Activated T-helper 17 cell treated with anti-CD3 and anti-CD28 coated beads, Interleukin-2, amount 50 U/mL, for 72 hours (primary cell): ENCODE measurements at regions not wholly inside any gene's neighbourhood (a gene's known extent, or its start where the extent isn't known, plus 50 kb on each side); places are given as distances from the start of the nearest gene placed in this dataset.
"Not testable (repeated sequence)": the region's sequence is repeated elsewhere in the genome, so short reads cannot be mapped to it uniquely, and the experiment has no call there.

Source experiments
- ATAC-seq: fragments of 150-1000 bp; cut with Tn5 transposase; replicated peaks from 2 replicates; pipeline ENCODE4 v1.10.0; 2021; ENCODE audit warnings: mild to moderate bottlenecking, moderate library complexity
- H3K27ac Mint-ChIP-seq: one replicate; pipeline ENCODE4 v1.8.0; 2022; ENCODE audit warnings: mixed read lengths
- H3K27me3 Mint-ChIP-seq: one replicate; pipeline ENCODE4 v1.8.0; 2022; ENCODE audit warnings: mixed read lengths
- H3K36me3 Mint-ChIP-seq: one replicate; pipeline ENCODE4 v1.8.0; 2022; ENCODE audit warnings: low read depth, mild to moderate bottlenecking, mixed read lengths
- H3K4me1 Mint-ChIP-seq: one replicate; pipeline ENCODE4 v1.8.0; 2022; ENCODE audit warnings: mixed read lengths
- H3K4me3 Mint-ChIP-seq: one replicate; pipeline ENCODE4 v1.8.0; 2022; ENCODE audit warnings: mild to moderate bottlenecking, mixed read lengths
- H3K9me3 Mint-ChIP-seq: one replicate; pipeline ENCODE4 v1.8.0; 2022; ENCODE audit warnings: mixed read lengths

DNA sequence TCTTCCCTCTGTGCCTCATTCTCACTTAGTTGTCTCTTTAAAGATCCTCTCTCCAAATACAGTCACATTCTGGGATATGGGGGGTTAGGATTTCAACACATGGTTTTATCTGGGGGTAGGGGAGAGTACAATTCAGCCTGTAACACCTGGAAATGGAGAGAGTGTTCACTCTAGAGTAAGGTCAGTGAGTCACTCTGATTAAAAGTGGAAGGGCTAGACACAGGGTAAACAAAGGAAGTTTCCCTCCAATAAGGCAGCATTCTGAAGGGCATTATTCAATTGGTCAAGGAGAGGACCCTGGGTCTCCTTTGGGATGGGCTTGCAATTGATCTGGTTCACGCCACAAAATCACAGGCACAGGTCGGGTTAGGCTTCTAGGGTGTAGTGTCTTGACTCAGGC is 232.8 kb upstream of the NPSR1 start:
- H3K36me3 Mint-ChIP-seq: no peaks in the 10 kb centered on the region

DNA sequence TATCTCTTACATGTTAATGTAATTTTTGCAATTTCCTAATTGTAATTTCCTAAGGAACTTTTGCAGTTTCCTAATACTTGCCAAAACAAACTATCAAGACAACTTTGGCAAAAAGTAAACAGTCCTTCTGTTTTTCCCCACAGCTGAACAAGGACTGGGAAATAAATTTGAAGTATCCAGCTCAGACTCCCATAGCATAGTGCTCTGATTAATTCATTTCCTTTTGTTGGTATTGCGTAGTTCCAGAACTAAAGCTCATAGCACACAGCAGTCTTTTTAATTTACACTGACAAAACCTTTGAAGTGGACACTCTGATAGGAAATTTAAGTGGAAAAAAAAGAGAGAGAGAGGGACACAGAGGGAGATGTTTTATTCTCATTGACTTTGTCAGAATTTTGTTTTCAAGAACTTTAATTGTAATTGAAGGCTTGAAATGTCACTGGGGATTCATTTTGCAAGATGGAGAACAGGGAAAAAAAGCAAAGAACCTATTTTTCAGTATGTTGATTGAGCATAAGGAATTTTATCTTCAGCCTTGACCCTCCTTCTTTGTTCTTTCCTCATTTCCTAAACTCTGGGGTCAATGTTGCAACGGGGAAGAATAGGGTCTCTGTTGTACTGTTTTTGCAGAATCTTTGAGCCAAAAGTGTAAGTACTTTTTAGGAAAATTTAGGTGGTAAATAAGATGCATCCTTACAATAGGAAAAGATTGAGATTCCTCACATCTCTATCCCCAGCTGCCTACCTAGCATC is 232.2 kb upstream of the NPSR1 start:
- Mint-ChIP-seq H3K9me3 (peaks cover 5% of the 10 kb centered on the region), H3K36me3 (no peaks in the 10 kb centered on the region), H3K27ac (no peak overlapping the region), H3K27me3 (peaks cover 3% of the 10 kb centered on the region), H3K4me3 (no peak overlapping the region), H3K4me1 (no peaks in the 10 kb centered on the region)
- no peak for ATAC-seq

More for the DNA sequence above, 232.8 kb upstream of the NPSR1 start:
- Mint-ChIP-seq H3K27ac (no peak overlapping the region), H3K4me3 (no peak overlapping the region), H3K27me3 (peaks cover 3% of the 10 kb centered on the region), H3K4me1 (no peaks in the 10 kb centered on the region), H3K9me3 (peaks cover under 1% of the 10 kb centered on the region)
- no peak for ATAC-seq

DNA sequence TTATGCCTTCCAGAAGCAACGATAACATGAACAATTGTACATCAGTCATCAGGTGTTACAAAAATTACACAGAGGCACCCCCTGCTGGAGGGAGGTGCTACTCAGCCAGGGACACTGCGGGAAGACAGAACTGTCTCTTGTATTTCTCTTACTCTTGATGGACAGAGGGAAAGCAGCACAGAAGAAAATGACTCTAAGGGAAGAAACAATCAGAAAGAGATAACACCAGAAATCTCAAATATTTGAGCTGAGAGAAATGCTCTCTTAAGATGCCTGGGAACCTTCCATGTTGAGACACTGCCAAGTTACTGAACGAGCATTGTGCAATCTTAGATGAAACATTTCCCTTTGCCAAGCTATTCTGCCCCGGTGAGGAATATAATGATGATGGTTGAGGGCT is 227.6 kb upstream of the NPSR1 start:
- H3K27ac Mint-ChIP-seq: no peak overlapping the region
- no peaks in the 10 kb centered on the region for H3K4me1 Mint-ChIP-seq
- peaks cover 18% of the 10 kb centered on the region for H3K9me3 Mint-ChIP-seq
- H3K36me3 Mint-ChIP-seq: no peaks in the 10 kb centered on the region
- no peak overlapping the region for H3K4me3 Mint-ChIP-seq
- H3K27me3 Mint-ChIP-seq: no peaks in the 10 kb centered on the region
- ATAC-seq: no peak

- Mint-ChIP-seq H3K4me1 (no peaks in the 10 kb centered on the region), H3K4me3 (no peak overlapping the region), H3K36me3 (no peaks in the 10 kb centered on the region), H3K27ac (no peak overlapping the region), H3K27me3 (no peaks in the 10 kb centered on the region), H3K9me3 (peaks cover 7% of the 10 kb centered on the region)
- no peak for ATAC-seq
Measured at GRCh38 chr7:34438436-34438835, 219.6 kb upstream of the NPSR1 start.

GRCh38 chr7:34445653-34446052 is 212.4 kb upstream of the NPSR1 start:
- Mint-ChIP-seq H3K36me3 (no peaks in the 10 kb centered on the region), H3K4me3 (no peak overlapping the region), H3K27ac (no peak overlapping the region), H3K27me3 (no peaks in the 10 kb centered on the region), H3K9me3 (peaks cover 18% of the 10 kb centered on the region), H3K4me1 (no peaks in the 10 kb centered on the region)
- ATAC-seq: no peak

- not testable (repeated sequence) for H3K27me3 Mint-ChIP-seq, H3K4me3 Mint-ChIP-seq, H3K27ac Mint-ChIP-seq, H3K36me3 Mint-ChIP-seq, H3K4me1 Mint-ChIP-seq, ATAC-seq
- peaks cover 15% of the 10 kb centered on the region for H3K9me3 Mint-ChIP-seq
Measured at GRCh38 chr7:34448531-34448930, 209.5 kb upstream of the NPSR1 start.

DNA sequence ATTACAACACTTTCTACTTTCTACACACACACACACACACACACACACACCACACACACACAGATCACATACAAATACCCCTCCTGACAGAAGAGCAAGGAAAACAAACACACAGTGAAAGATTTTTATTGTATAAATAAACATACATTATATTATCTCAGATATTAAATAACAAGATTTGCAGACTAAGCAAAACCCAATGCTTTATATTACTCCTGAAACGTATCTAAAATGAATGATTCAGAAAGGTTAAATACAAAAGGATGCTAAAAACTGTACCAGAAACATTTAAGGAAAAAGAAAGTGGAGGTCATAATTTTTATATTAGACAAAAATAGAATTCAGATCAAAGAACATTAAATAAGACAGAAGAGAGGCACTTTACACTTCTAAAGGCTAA is 208.3 kb upstream of the NPSR1 start:
- no peaks in the 10 kb centered on the region for H3K27me3 Mint-ChIP-seq
- no peaks in the 10 kb centered on the region for H3K36me3 Mint-ChIP-seq
- peaks cover 12% of the 10 kb centered on the region for H3K9me3 Mint-ChIP-seq
- ATAC-seq: no peak
- H3K27ac Mint-ChIP-seq: no peak overlapping the region
- H3K4me3 Mint-ChIP-seq: no peak overlapping the region
- no peaks in the 10 kb centered on the region for H3K4me1 Mint-ChIP-seq

- no peaks in the 10 kb centered on the region for H3K27me3 Mint-ChIP-seq
- H3K27ac Mint-ChIP-seq: no peak overlapping the region
- peaks cover 5% of the 10 kb centered on the region for H3K9me3 Mint-ChIP-seq
- no peak for ATAC-seq
- H3K4me3 Mint-ChIP-seq: no peak overlapping the region
- no peaks in the 10 kb centered on the region for H3K4me1 Mint-ChIP-seq
- no peaks in the 10 kb centered on the region for H3K36me3 Mint-ChIP-seq
Measured at GRCh38 chr7:34451183-34451582, 206.8 kb upstream of the NPSR1 start.

DNA sequence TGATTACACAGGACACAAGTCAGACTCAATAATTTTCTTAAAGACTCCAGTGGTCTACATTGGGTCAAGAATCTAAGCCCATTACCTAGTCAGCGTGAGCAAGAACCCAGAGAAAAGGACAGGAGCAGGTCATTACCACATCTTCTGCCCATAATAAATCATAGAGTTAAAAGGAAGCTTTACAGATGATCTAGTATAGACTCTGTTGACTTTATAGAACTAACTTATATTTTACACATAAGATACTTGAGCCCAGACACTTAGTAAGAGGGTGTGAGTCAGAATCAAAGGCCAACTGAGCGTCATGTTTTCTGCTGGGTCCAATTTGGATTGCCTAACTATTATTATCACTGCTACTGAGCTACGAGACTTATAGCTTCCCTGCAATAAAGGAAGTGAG is 206.1 kb upstream of the NPSR1 start:
- H3K4me1 Mint-ChIP-seq: no peaks in the 10 kb centered on the region
- ATAC-seq: no peak
- H3K9me3 Mint-ChIP-seq: no peaks in the 10 kb centered on the region
- H3K27me3 Mint-ChIP-seq: no peaks in the 10 kb centered on the region
- H3K27ac Mint-ChIP-seq: no peak overlapping the region
- H3K4me3 Mint-ChIP-seq: no peak overlapping the region
- no peaks in the 10 kb centered on the region for H3K36me3 Mint-ChIP-seq

DNA sequence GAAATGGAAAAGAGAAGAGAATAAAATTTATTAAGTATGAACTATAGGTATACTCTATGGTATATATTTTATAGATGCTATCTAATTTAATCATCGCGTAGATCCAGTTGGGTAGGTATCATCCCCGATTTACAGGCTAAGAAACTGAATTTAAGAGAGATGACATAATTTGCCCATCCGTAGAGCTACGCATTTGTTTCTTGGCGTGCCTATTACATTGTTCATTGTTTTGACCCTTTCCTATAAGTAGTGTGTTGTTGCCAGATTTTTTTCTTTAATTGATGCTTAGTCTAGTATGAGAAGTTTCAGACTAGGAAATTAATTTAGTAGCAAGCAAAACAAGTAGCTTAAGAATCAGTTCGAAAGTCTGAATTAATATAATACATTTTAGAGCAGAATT is 205.7 kb upstream of the NPSR1 start:
- no peak for ATAC-seq
- no peaks in the 10 kb centered on the region for H3K27me3 Mint-ChIP-seq
- no peaks in the 10 kb centered on the region for H3K4me1 Mint-ChIP-seq
- H3K9me3 Mint-ChIP-seq: no peaks in the 10 kb centered on the region
- H3K4me3 Mint-ChIP-seq: no peak overlapping the region
- H3K36me3 Mint-ChIP-seq: no peaks in the 10 kb centered on the region
- H3K27ac Mint-ChIP-seq: no peak overlapping the region

DNA sequence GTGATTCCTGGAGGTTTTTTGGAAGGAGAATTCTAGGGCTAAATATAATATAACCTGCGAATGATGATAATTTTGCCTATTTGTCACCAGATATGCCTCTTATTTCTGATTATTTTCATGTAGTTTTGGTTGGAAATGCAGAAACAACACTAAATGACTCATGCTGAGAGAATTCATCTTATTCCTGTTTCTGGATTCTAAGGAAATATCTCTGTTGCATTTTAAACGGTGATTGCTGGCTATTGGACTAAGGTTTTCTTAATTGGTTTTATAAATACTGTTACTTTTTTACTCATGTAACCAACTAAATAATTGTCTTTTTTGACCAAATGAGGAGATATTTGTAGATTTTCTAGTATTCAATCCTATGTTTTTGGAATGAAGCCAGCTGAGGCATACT is 204.9 kb upstream of the NPSR1 start:
- Mint-ChIP-seq H3K27me3 (no peaks in the 10 kb centered on the region), H3K36me3 (no peaks in the 10 kb centered on the region), H3K27ac (no peak overlapping the region), H3K4me1 (no peaks in the 10 kb centered on the region), H3K4me3 (no peak overlapping the region), H3K9me3 (peaks cover under 1% of the 10 kb centered on the region)
- no peak for ATAC-seq

DNA sequence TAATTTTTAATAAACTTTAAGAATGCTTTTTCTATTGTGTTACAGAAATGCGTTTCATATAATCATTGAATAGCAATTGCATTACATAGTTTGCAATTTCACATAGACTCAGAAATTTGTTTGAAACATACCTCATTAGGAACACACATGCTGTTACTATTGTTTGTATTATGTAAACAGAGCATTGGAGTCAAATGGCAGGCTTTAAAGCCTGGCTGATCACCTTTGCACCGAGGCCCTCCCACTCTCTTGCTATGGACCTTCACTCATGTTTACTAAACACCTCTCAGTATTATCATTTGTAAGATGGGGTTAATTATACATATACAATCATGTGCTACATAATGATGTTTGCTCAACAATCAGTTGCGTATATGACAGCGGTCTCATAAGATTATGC is 203.6 kb upstream of the NPSR1 start:
- Mint-ChIP-seq H3K27ac (no peak overlapping the region), H3K36me3 (no peaks in the 10 kb centered on the region), H3K4me1 (no peaks in the 10 kb centered on the region), H3K27me3 (no peaks in the 10 kb centered on the region), H3K4me3 (no peak overlapping the region), H3K9me3 (peaks cover 5% of the 10 kb centered on the region)
- no peak for ATAC-seq

DNA sequence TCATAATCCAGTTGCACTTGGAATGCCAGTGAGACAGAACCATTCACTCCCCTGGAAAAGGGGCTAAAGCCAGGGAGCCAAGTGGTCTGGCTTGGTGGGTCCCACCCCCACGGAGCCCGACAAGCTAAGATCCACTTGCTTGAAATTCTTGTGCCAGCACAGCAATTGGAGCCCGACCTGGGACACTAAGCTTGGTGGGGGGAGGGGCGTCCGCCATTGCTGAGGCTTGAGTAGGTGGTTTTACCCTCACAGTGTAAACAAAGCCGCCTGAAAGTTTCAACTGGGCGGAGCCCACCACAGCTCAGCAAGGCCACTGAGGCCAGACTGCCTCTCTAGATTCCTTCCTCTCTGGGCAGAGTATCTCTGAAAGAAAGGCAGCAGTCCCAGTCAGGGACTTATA is 200.7 kb upstream of the NPSR1 start:
- no peaks in the 10 kb centered on the region for H3K27me3 Mint-ChIP-seq
- peaks cover 10% of the 10 kb centered on the region for H3K9me3 Mint-ChIP-seq
- no peaks in the 10 kb centered on the region for H3K36me3 Mint-ChIP-seq
- H3K4me1 Mint-ChIP-seq: no peaks in the 10 kb centered on the region
- no peak overlapping the region for H3K27ac Mint-ChIP-seq
- H3K4me3 Mint-ChIP-seq: no peak overlapping the region
- no peak for ATAC-seq

DNA sequence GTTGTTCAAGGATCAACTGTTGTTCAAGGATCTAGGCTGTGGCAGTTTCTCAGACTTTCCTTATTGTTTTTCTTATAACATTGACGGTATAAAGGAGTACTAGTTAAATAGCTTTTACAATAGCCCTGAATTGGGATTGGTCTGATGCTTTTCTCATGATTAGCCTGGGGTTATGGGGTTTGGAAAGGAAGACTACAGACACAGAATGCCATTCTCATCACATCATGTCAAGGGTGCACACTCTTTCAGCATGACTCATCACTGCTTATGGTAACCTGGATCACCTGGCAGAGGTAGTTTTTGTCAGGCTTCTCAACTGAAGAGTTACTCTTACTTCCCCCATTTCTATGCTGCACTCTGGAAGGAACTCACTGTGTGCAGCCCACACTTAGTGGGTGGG is 194.2 kb upstream of the NPSR1 start:
- Mint-ChIP-seq H3K9me3 (peaks cover 13% of the 10 kb centered on the region), H3K27me3 (no peaks in the 10 kb centered on the region), H3K4me1 (no peaks in the 10 kb centered on the region), H3K36me3 (no peaks in the 10 kb centered on the region), H3K27ac (no peak overlapping the region), H3K4me3 (no peak overlapping the region)
- ATAC-seq: no peak

DNA sequence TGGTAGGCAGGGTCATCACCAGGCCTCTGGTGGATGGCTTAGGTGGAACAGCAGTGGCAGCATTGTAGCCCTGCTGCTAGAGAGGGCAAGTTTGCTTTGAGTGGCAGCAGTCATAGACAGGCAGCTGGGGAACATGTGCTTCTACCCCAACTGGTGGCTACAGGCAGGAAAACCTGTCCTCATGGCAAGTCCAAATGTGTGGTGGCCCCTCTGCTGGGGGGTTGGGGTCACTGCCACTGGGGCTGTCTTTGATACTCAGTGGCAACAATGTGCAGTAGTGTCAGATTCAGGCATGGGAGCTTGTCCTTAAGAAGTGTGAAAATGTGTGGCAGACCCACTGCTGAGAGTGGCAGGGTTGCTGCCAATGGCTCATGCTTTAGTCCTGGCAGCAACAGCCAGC is 186.2 kb upstream of the NPSR1 start:
- H3K27me3 Mint-ChIP-seq: no peaks in the 10 kb centered on the region
- H3K4me3 Mint-ChIP-seq: no peak overlapping the region
- no peaks in the 10 kb centered on the region for H3K36me3 Mint-ChIP-seq
- ATAC-seq: no peak
- H3K4me1 Mint-ChIP-seq: no peaks in the 10 kb centered on the region
- H3K27ac Mint-ChIP-seq: no peak overlapping the region
- peaks cover 14% of the 10 kb centered on the region for H3K9me3 Mint-ChIP-seq

DNA sequence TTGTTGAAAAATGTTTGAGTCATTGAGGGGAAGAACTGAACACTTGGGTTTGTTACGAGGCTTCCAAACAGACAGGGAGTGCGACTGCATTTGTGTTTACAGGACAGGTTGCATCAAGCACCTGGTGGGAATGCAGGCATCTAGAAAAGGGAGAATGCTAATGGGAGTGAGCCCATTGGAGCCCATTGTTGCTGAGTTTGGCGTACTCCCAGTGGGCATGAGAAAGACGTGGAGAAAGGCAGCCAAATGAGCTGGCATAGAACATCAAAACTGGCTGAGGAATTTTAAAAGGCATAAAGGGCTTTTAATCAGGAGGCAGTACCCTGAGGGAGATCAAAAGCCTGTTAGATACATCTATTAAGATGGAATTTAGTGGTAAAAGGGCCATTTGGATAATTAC is 171.6 kb upstream of the NPSR1 start:
- Mint-ChIP-seq H3K4me1 (no peaks in the 10 kb centered on the region), H3K36me3 (no peaks in the 10 kb centered on the region), H3K27ac (no peak overlapping the region), H3K9me3 (peaks cover 9% of the 10 kb centered on the region), H3K27me3 (no peaks in the 10 kb centered on the region), H3K4me3 (no peak overlapping the region)
- no peak for ATAC-seq
